ENCODE measurements at regions not wholly inside any gene's neighbourhood (a gene's known extent, or its start where the extent isn't known, plus 50 kb on each side); places are given as distances from the start of the nearest gene placed in this dataset.
A peak's percentile ranks its signal among the peaks of the same experiment; 100 is the strongest.

DNA sequence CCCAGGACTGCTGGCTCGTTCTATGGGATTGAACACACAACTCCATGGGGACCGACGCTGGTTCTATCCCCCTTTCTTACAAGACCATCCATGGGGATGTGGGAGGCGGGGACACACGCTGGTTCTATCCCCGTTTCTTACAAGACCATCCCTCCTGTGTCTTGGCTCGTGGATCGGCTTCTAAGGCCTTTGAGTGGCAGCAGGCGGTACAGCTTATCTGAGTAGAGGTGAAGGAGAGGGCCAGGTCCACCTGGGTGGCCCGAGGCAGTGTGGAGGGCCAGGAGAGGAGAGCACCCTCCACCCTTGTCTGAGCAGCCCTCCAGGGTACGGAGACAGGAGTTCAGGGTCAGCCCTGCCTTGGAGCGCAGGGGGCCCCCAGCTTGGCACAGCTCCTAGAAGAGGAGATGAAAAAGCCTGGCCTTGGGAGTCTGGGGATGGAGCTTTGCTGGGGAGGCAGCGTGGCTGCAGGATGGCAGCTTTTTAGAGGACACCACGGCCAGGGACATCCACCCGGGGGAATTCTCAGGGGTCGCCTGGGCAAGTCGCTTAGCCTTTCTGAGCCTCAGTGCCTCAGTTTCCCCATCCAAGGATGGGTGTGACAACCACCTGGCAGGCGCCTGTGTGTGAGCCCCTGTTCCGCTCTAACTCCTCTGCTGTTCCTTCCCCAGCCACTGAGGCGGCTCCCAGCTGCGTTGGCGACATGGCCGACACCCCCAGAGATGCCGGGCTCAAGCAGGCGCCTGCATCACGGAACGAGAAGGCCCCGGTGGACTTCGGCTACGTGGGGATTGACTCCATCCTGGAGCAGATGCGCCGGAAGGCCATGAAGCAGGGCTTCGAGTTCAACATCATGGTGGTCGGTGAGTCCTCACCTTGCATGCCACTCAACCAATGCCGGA, 341.0 kb downstream of the SEC14L1 start (continued):
- TF ChIP-seq ZNF563 (CRISPR knock-in tag; IDR thresholded peaks at IDR 0.05), result no peak
- TF ChIP-seq FLYWCH1 (CRISPR knock-in tag; IDR thresholded peaks at IDR 0.05), result no peak
- 0 out of 2 replicates have a peak, but pooled peaks have one; percentile 17 for TF ChIP-seq AKAP8 (CRISPR knock-in tag; IDR thresholded peaks at IDR 0.05)
- no peak for TF ChIP-seq RBAK (CRISPR knock-in tag; IDR thresholded peaks at IDR 0.05)
- TF ChIP-seq, protein P1, sequence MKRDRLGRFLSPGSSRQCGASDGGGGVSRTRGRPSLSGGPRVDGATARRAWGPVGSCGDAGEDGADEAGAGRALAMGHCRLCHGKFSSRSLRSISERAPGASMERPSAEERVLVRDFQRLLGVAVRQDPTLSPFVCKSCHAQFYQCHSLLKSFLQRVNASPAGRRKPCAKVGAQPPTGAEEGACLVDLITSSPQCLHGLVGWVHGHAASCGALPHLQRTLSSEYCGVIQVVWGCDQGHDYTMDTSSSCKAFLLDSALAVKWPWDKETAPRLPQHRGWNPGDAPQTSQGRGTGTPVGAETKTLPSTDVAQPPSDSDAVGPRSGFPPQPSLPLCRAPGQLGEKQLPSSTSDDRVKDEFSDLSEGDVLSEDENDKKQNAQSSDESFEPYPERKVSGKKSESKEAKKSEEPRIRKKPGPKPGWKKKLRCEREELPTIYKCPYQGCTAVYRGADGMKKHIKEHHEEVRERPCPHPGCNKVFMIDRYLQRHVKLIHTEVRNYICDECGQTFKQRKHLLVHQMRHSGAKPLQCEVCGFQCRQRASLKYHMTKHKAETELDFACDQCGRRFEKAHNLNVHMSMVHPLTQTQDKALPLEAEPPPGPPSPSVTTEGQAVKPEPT (CRISPR knock-in tag; IDR thresholded peaks at IDR 0.05; ENCODE audit: low read depth), result no peak
- no peak for TF ChIP-seq ZBTB10 (CRISPR knock-in tag; IDR thresholded peaks at IDR 0.05; ENCODE audit: borderline replicate concordance)
- 0 out of 4 replicates have a peak, but pooled peaks of 1 of the 2 experiments have one; percentile 23 for TF ChIP-seq POLR2A (IDR thresholded peaks at IDR 0.05; ENCODE audit: insufficient read depth in 1 of 2, low read depth in 2 of 2, low read length in 2 of 2)
- TF ChIP-seq HOXA9 (CRISPR knock-in tag; IDR thresholded peaks at IDR 0.05; ENCODE audit: borderline replicate concordance), result no peak
- no peak for TF ChIP-seq ZFP82 (CRISPR knock-in tag; IDR thresholded peaks at IDR 0.05; ENCODE audit: borderline replicate concordance)
- TF ChIP-seq SRF (IDR thresholded peaks at IDR 0.05; ENCODE audit: low read depth, low read length), result no peak

Data from HepG2 (cell line).